Activated naive CD4-positive, alpha-beta T cell treated with anti-CD3 and anti-CD28 coated beads, Interleukin-2, amount 10 ng/mL, durations not matched to agents 7 days and 5 days (primary cell): ENCODE measurements at regions not wholly inside any gene's neighbourhood (a gene's known extent, or its start where the extent isn't known, plus 50 kb on each side); places are given as distances from the start of the nearest gene placed in this dataset.

Experiments
- CTCF ChIA-PET: fragments of 350-600 bp; sonication (Branson Sonifier 250); formaldehyde crosslinking; loops from one replicate; lab custom pipeline; 2021; ENCODE audit warnings: antibody characterized with exemption; lab: Charles Lee
- DNase-seq: peaks from one replicate; pipeline ENCODE4 v3.0.0-alpha.2; 2020
- H3K27ac Mint-ChIP-seq: one replicate; pipeline ENCODE4 v1.8.0; 2021; ENCODE audit warnings: mild to moderate bottlenecking, moderate library complexity, mixed read lengths
- H3K27me3 Mint-ChIP-seq: one replicate; pipeline ENCODE4 v1.8.0; 2021; ENCODE audit warnings: mild to moderate bottlenecking, mixed read lengths
- H3K36me3 Mint-ChIP-seq: one replicate; pipeline ENCODE4 v1.8.0; 2021; ENCODE audit warnings: mixed read lengths
- H3K4me1 Mint-ChIP-seq: one replicate; pipeline ENCODE4 v1.8.0; 2021; ENCODE audit warnings: mixed read lengths
- H3K4me3 Mint-ChIP-seq: one replicate; pipeline ENCODE4 v1.8.0; 2021; ENCODE audit warnings: mild to moderate bottlenecking, moderate library complexity, mixed read lengths
- H3K9me3 Mint-ChIP-seq: one replicate; pipeline ENCODE4 v1.8.0; 2021; ENCODE audit warnings: mixed read lengths

GRCh38 chr3:168325684-168326083 is 230.0 kb upstream of the GOLIM4 start:
- Mint-ChIP-seq H3K27me3 (no peaks in the 10 kb centered on the region), H3K27ac (no peak overlapping the region), H3K4me3 (no peak overlapping the region), H3K36me3 (no peaks in the 10 kb centered on the region), H3K9me3 (no peaks in the 10 kb centered on the region), H3K4me1 (no peaks in the 10 kb centered on the region)
- DNase-seq: no peak
- CTCF ChIA-PET: no interaction called here

GRCh38 chr3:168322941-168323340 is 227.2 kb upstream of the GOLIM4 start:
- Mint-ChIP-seq H3K4me1 (no peaks in the 10 kb centered on the region), H3K9me3 (peaks cover 2% of the 10 kb centered on the region), H3K27ac (no peak overlapping the region), H3K27me3 (no peaks in the 10 kb centered on the region), H3K4me3 (no peak overlapping the region), H3K36me3 (no peaks in the 10 kb centered on the region)
- DNase-seq: no peak
- CTCF ChIA-PET: no interaction called here

DNA sequence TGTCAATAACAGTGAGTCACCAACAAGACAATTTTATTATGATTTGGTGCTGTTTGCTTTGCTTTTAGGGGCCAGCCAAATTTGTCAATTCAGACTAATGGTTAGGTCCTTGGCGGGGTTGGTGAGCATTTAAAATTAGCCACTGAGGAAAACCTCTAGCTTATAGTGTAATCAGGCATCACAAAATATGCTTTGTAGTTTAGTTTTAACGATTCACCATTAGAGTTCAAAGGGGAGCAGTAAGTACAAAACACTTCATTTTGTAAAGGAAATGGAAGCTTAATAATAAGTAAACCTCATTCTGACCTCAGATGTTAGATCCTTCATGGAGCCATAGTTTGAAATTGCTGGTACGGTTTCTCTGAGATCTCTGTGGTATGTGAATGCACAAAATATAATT is 218.4 kb upstream of the GOLIM4 start:
- Mint-ChIP-seq H3K9me3 (peaks cover 4% of the 10 kb centered on the region), H3K4me3 (no peak overlapping the region), H3K27me3 (no peaks in the 10 kb centered on the region), H3K36me3 (no peaks in the 10 kb centered on the region), H3K4me1 (no peaks in the 10 kb centered on the region), H3K27ac (no peak overlapping the region)
- CTCF ChIA-PET: no interaction called here
- DNase-seq: no peak

DNA sequence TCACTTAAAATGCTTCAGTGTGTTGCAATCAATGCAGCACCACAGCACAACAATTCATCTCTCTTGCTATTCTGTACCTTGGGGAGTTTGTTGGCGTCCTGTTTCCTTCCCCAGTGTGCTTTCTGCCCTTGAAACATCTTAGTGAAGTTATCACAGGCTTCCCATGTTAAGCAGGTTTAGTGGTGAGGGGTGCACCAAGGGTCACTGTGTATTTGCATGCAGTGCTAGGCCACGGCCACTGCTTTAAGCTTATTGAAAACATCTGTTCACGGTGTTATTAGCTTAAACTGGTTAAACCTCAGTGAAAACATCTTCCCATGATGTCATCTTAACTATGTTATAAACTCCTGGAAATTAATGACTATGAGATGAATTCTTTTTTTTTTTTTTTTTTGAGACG is 217.3 kb upstream of the GOLIM4 start:
- CTCF ChIA-PET: no interaction called here
- Mint-ChIP-seq H3K4me1 (no peaks in the 10 kb centered on the region), H3K27me3 (no peaks in the 10 kb centered on the region), H3K9me3 (peaks cover 1% of the 10 kb centered on the region), H3K4me3 (no peak overlapping the region), H3K27ac (no peak overlapping the region), H3K36me3 (no peaks in the 10 kb centered on the region)
- DNase-seq: no peak

- Mint-ChIP-seq H3K27ac (no peak overlapping the region), H3K9me3 (peaks cover 3% of the 10 kb centered on the region), H3K4me1 (no peaks in the 10 kb centered on the region), H3K4me3 (no peak overlapping the region), H3K36me3 (no peaks in the 10 kb centered on the region), H3K27me3 (no peaks in the 10 kb centered on the region)
- no peak for DNase-seq
- CTCF ChIA-PET: no interaction called here
These were observed 212.2 kb upstream of the GOLIM4 start for GRCh38 chr3:168307893-168308292.

- no peaks in the 10 kb centered on the region for H3K27me3 Mint-ChIP-seq
- H3K4me3 Mint-ChIP-seq: no peak overlapping the region
- CTCF ChIA-PET: interaction anchor here (0.7 kb wide), 1 partner anchor 18 kb away, joined by 3 read pairs; no protein-coding TSS in a partner anchor
- no peaks in the 10 kb centered on the region for H3K36me3 Mint-ChIP-seq
- H3K9me3 Mint-ChIP-seq: no peaks in the 10 kb centered on the region
- H3K27ac Mint-ChIP-seq: no peak overlapping the region
- H3K4me1 Mint-ChIP-seq: no peaks in the 10 kb centered on the region
- no peak for DNase-seq
These were observed 199.3 kb upstream of the GOLIM4 start for GRCh38 chr3:168295027-168295426.

GRCh38 chr3:168292296-168292695 is 196.6 kb upstream of the GOLIM4 start:
- Mint-ChIP-seq H3K27ac (no peak overlapping the region), H3K9me3 (no peaks in the 10 kb centered on the region), H3K36me3 (no peaks in the 10 kb centered on the region), H3K27me3 (no peaks in the 10 kb centered on the region), H3K4me1 (no peaks in the 10 kb centered on the region), H3K4me3 (no peak overlapping the region)
- no peak for DNase-seq
- CTCF ChIA-PET: no interaction called here

DNA sequence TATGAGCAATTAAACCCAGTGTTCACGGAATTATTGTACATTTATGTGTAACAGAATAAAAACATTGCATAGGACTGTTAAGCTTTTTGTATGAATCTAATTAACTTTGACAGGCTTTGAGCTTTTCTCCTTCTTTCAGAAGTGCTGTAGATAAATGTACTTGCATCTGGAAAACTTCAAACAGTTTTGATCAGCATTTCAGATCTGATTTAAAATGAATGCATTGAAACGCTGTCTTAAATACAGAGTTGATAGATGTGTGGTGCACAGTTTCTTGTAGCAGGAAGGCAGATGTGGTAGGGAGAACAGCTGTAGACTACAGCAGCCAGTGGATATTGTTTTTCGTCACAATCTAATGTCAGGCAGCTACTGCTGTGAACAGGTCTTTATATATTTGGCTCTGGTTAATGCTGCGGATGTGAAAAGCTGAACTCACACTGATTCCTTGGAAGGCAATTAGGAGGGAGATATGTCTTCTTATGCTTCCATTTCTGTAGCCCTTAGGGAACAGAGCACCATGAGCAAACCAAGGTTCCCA is 193.8 kb upstream of the GOLIM4 start:
- CTCF ChIA-PET: no interaction called here
- no peaks in the 10 kb centered on the region for H3K9me3 Mint-ChIP-seq
- no peak overlapping the region for H3K27ac Mint-ChIP-seq
- H3K4me1 Mint-ChIP-seq: no peaks in the 10 kb centered on the region
- no peak for DNase-seq
- no peak overlapping the region for H3K4me3 Mint-ChIP-seq
- H3K36me3 Mint-ChIP-seq: no peaks in the 10 kb centered on the region
- no peaks in the 10 kb centered on the region for H3K27me3 Mint-ChIP-seq

GRCh38 chr3:168288511-168289401 is 193.0 kb upstream of the GOLIM4 start:
- no peaks in the 10 kb centered on the region for H3K27me3 Mint-ChIP-seq
- H3K4me1 Mint-ChIP-seq: no peaks in the 10 kb centered on the region
- H3K27ac Mint-ChIP-seq: no peak overlapping the region
- no peaks in the 10 kb centered on the region for H3K9me3 Mint-ChIP-seq
- no peak for DNase-seq
- no peaks in the 10 kb centered on the region for H3K36me3 Mint-ChIP-seq
- CTCF ChIA-PET: no interaction called here
- H3K4me3 Mint-ChIP-seq: no peak overlapping the region

DNA sequence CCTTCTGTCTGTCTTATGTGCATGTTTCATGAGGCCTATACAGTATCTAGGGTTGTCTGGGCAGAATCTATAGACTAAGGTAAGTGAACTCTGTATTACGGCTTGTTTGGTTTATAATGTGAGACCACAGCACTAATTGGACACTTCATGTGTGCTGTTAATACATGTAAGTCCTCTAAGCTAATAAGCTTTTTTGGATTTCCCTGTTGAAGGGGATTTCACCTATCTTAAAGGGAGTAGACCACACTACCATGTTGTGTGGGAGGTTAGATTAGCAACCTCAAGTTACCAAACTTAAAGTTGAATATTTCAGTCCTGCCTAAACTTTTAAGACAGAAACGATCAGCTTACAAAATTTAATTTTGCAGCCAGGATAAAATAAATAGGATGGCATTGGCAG is 189.8 kb upstream of the GOLIM4 start:
- no peaks in the 10 kb centered on the region for H3K27me3 Mint-ChIP-seq
- H3K36me3 Mint-ChIP-seq: no peaks in the 10 kb centered on the region
- CTCF ChIA-PET: no interaction called here
- no peaks in the 10 kb centered on the region for H3K9me3 Mint-ChIP-seq
- no peak for DNase-seq
- H3K4me3 Mint-ChIP-seq: no peak overlapping the region
- H3K4me1 Mint-ChIP-seq: no peaks in the 10 kb centered on the region
- H3K27ac Mint-ChIP-seq: no peak overlapping the region

GRCh38 chr3:168284728-168285127 is 189.0 kb upstream of the GOLIM4 start:
- Mint-ChIP-seq H3K36me3 (no peaks in the 10 kb centered on the region), H3K4me3 (no peak overlapping the region), H3K9me3 (no peaks in the 10 kb centered on the region), H3K4me1 (no peaks in the 10 kb centered on the region), H3K27me3 (no peaks in the 10 kb centered on the region), H3K27ac (no peak overlapping the region)
- CTCF ChIA-PET: no interaction called here
- DNase-seq: no peak

GRCh38 chr3:168275662-168276061 is 179.9 kb upstream of the GOLIM4 start:
- DNase-seq: no peak
- CTCF ChIA-PET: no interaction called here
- Mint-ChIP-seq H3K4me3 (no peak overlapping the region), H3K4me1 (no peaks in the 10 kb centered on the region), H3K27me3 (no peaks in the 10 kb centered on the region), H3K36me3 (no peaks in the 10 kb centered on the region), H3K27ac (no peak overlapping the region), H3K9me3 (no peaks in the 10 kb centered on the region)

DNA sequence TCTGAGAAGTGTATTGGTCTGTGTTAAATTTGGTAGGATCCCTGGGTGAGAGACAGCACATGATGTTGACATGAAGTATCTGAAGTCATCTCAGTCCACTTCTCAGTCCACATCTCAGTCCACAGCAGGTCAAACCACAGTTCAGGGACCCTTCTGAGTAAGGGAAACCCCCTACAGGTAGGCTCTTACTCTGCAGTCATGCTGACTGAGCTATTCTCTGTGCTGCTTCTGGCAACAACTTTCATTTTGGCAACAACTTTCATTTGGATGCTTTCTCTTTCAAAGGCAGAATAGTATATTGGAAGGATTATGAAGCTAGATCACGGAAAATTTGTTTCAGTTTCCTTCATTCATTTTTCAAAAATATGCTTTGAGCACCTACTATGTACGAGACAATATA is 178.2 kb upstream of the GOLIM4 start:
- CTCF ChIA-PET: no interaction called here
- Mint-ChIP-seq H3K4me3 (no peak overlapping the region), H3K4me1 (no peaks in the 10 kb centered on the region), H3K27me3 (no peaks in the 10 kb centered on the region), H3K9me3 (no peaks in the 10 kb centered on the region), H3K36me3 (no peaks in the 10 kb centered on the region), H3K27ac (no peak overlapping the region)
- DNase-seq: no peak

DNA sequence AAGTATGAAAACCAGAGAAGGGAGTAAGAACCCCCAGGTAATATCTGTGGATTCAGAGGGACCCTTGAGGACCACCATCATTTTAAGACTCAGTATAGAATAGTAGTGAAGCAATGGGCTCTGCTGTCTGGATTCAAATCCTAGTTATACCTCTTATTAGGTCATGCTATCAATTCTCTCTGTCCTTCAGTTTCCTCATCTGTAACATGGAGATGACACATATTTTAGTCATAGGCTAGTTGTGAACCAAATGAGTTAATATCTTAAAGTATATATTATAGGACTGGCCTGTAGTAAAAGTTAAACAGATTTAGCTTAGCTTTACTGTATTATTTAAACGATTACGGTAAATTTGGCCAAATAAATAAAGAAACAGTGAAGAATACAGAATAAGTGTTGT is 177.3 kb upstream of the GOLIM4 start:
- no peak overlapping the region for H3K4me3 Mint-ChIP-seq
- no peak for DNase-seq
- no peaks in the 10 kb centered on the region for H3K4me1 Mint-ChIP-seq
- CTCF ChIA-PET: no interaction called here
- H3K27me3 Mint-ChIP-seq: no peaks in the 10 kb centered on the region
- H3K27ac Mint-ChIP-seq: no peak overlapping the region
- no peaks in the 10 kb centered on the region for H3K9me3 Mint-ChIP-seq
- H3K36me3 Mint-ChIP-seq: no peaks in the 10 kb centered on the region

DNA sequence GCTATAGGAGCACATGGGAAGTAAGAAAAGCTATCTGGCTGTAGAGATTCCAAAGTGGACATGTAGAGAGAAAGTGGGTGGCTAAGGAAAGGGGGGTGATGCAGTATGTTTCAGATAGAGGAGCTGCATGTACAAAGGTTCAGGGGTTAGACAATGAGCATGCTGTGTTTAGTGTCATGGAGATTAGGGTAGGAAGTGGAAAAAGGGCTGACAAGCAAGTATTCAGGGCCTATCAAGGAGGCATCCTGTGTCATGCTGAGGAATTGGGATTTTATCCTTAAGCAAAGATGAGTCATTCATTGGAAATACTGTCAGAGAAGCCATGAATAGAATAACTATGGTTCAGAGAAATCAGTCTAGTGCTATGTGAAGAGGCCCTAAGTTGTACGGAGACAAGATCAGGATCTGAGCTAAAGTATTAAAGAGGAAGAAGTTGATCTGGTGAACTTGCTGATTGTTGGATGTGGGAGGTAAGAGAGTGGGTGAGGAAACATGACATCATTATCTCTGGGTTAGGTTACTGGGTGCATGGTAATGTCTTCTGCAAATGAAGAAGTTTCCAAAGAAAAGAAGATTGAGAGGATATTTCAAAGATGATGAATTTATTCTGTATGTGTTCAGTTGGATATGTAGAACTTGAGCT is 176.7 kb upstream of the GOLIM4 start:
- Mint-ChIP-seq H3K36me3 (no peaks in the 10 kb centered on the region), H3K27ac (no peak overlapping the region), H3K4me1 (no peaks in the 10 kb centered on the region), H3K27me3 (no peaks in the 10 kb centered on the region), H3K4me3 (no peak overlapping the region), H3K9me3 (no peaks in the 10 kb centered on the region)
- DNase-seq: no peak
- CTCF ChIA-PET: no interaction called here
